ENCODE measurements at regions not wholly inside any gene's neighbourhood (a gene's known extent, or its start where the extent isn't known, plus 50 kb on each side); places are given as distances from the start of the nearest gene placed in this dataset.

DNA sequence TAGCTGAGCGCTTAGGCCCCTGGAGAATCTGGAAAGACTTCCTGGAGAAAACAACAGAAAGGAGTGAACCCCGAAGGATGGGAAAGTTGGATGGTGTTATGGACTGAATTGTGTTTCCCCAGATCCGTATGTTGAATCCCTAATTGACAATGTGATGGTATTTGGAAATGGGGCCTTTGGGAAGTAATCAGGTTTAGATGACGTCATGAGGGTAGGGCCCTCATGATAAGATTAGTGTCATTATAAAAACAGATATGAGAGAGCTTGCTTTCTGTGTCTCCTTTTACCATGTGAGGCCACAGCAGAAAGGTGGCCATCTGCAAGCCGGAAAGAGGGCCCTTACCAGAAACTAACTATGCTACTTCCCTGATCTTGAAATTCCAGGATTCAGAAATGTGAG lies 159.5 kb downstream of the QDPR start:
- intact Hi-C loops (cut with DNase I; ENCODE audit: low total_unique reads) = loop anchor here (10.0 kb wide), 1 partner anchor 112 kb away; no protein-coding TSS in a partner anchor
- H3K9me3 ChIP-seq = no peaks in the 10 kb centered on the region
- H3K27me3 ChIP-seq = no peaks in the 10 kb centered on the region
- no peak overlapping the region for H3K27ac ChIP-seq
- no peaks in the 10 kb centered on the region for H3K4me1 ChIP-seq
- H3K36me3 ChIP-seq = no peaks in the 10 kb centered on the region
- no peak for DNase-seq
- TF ChIP-seq, protein P1, sequence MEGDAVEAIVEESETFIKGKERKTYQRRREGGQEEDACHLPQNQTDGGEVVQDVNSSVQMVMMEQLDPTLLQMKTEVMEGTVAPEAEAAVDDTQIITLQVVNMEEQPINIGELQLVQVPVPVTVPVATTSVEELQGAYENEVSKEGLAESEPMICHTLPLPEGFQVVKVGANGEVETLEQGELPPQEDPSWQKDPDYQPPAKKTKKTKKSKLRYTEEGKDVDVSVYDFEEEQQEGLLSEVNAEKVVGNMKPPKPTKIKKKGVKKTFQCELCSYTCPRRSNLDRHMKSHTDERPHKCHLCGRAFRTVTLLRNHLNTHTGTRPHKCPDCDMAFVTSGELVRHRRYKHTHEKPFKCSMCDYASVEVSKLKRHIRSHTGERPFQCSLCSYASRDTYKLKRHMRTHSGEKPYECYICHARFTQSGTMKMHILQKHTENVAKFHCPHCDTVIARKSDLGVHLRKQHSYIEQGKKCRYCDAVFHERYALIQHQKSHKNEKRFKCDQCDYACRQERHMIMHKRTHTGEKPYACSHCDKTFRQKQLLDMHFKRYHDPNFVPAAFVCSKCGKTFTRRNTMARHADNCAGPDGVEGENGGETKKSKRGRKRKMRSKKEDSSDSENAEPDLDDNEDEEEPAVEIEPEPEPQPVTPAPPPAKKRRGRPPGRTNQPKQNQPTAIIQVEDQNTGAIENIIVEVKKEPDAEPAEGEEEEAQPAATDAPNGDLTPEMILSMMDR (IDR thresholded peaks at IDR 0.05) = no peak
- no peak for TF ChIP-seq POLR2A (IDR thresholded peaks at IDR 0.05)
- H3K4me3 ChIP-seq = no peak overlapping the region

DNA sequence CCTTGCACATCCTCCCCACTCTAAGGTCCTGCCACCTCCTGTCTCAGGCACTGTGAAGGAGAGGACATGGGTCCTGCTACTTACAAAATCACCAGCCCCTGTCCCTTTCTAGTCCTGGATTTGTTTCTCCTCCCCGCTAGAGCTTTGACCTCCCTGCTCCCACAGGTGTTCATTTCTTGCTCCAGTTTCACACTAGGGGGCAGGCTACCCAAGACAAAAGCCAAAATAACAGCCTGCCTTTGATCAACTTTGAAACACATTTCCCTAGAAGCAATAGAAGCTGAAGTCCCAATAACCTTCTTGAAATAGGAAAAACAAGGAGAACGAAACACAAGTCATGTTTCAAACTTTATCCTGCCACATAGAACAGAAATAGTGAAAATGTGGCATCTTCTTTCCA lies 164.4 kb downstream of the QDPR start:
- Histone ChIP-seq H3K4me3 (no peak overlapping the region), H3K27ac (no peak overlapping the region), H3K27me3 (no peaks in the 10 kb centered on the region), H3K4me1 (no peaks in the 10 kb centered on the region), H3K36me3 (no peaks in the 10 kb centered on the region), H3K9me3 (no peaks in the 10 kb centered on the region)
- TF ChIP-seq, protein P1 (IDR thresholded peaks at IDR 0.05) = peak; percentile 57 to 69 (median 66)
- TF ChIP-seq POLR2A (IDR thresholded peaks at IDR 0.05) = no peak
- intact Hi-C loops (cut with DNase I; ENCODE audit: low total_unique reads) = no loop called here
- peak in 1 of 2 donors; percentile 42 for DNase-seq

DNA sequence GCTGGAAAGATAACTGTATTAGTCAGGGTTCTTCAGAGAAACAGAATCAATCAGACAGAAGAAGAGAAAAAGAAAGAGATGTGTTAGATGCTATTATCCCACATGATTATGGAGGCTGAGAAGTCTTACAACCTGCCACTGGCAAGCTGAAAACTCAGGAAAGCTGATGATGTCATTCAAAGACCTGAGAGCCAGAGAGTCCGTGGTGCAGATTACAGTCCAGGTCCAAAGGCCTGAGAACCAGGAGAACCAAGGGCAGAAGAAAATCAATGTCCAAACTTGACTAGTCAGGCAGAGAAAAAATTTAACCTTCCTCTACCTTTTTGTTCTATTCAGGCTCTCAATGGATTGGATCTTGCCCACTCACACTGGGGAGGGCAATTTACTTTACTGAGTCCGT lies 172.5 kb downstream of the QDPR start:
- no peaks in the 10 kb centered on the region for H3K27me3 ChIP-seq
- no peaks in the 10 kb centered on the region for H3K36me3 ChIP-seq
- H3K27ac ChIP-seq = no peak overlapping the region
- H3K9me3 ChIP-seq = no peaks in the 10 kb centered on the region
- intact Hi-C loops (cut with DNase I; ENCODE audit: low total_unique reads) = no loop called here
- H3K4me1 ChIP-seq = no peaks in the 10 kb centered on the region
- no peak overlapping the region for H3K4me3 ChIP-seq
- no peak for DNase-seq
- no peak for TF ChIP-seq POLR2A (IDR thresholded peaks at IDR 0.05)

DNA sequence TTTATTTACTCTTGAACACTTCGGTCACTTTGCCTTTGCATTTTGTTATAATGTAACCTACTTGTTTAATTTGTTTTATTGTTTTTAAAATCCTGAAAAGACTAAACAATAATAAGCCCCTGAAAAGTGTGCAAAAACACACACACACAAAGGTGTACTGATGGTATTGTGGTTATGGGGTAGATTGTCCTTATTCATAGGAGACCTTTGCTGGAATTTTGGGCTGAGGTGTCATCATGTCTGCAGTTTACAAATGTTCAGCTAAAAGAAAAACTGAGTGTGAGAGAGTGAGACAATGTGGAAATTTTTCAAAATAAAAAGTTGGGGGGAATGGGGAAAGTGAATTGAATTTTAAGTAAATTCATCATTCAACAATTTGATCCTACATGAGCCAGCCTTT lies 174.9 kb downstream of the QDPR start:
- no peaks in the 10 kb centered on the region for H3K4me1 ChIP-seq
- intact Hi-C loops (cut with DNase I; ENCODE audit: low total_unique reads) = no loop called here
- DNase-seq = no peak
- peak overlapping the region in 1 of 2 donors; percentile 10 for H3K27ac ChIP-seq
- no peaks in the 10 kb centered on the region for H3K36me3 ChIP-seq
- H3K27me3 ChIP-seq = no peaks in the 10 kb centered on the region
- H3K9me3 ChIP-seq = no peaks in the 10 kb centered on the region
- H3K4me3 ChIP-seq = no peak overlapping the region
- no peak for TF ChIP-seq POLR2A (IDR thresholded peaks at IDR 0.05)
- TF ChIP-seq, protein P1 (IDR thresholded peaks at IDR 0.05) = no peak

DNA sequence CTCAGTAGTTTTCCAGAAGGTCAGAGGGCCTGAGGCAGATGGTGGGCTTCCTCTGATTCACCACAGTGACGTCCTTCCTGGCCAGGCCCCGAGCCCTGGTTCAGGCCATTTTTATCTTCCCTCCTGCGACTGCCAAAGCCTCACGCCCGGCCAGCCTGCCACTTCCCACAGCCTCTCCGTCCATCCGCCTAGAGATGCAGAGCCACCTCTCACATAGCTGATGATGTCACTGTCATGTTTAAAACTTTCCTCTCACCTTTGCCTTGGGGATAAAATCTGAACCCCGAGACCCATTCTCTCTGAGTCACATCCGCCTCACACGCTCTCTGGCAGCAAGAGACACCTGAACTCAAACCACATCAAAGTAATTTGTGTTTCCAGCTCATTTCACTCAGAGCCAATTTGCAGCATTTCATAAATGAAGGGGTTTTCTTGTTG lies 175.3 kb downstream of the QDPR start:
- Histone ChIP-seq H3K4me1 (no peaks in the 10 kb centered on the region), H3K36me3 (no peaks in the 10 kb centered on the region), H3K27me3 (no peaks in the 10 kb centered on the region), H3K9me3 (no peaks in the 10 kb centered on the region), H3K27ac (peak overlapping the region in 1 of 2 donors; percentile 10), H3K4me3 (no peak overlapping the region)
- intact Hi-C loops (cut with DNase I; ENCODE audit: low total_unique reads) = no loop called here
- TF ChIP-seq POLR2A (IDR thresholded peaks at IDR 0.05) = no peak
- TF ChIP-seq, protein P1 (IDR thresholded peaks at IDR 0.05) = no peak
- DNase-seq = peak in 1 of 2 donors; percentile 56

DNA sequence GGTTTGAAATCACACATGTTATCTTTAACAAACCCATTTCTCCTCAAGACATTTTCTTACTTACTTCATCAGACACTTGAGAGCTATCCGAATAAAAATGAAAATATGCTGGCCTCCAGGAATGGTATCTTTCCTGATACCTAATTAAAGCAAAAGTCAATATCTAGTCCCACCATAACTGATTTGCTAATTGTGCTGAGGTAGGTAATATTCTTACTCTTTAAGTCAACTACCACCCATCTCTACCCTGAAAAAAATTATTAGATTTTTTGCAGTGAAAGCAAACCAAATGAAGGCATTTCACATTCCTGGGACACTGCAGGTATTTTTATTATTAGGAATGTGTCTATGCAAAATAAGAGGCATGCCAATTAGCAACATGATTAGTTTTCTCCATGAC lies 175.8 kb downstream of the QDPR start:
- Histone ChIP-seq H3K4me3 (no peak overlapping the region), H3K27me3 (no peaks in the 10 kb centered on the region), H3K9me3 (no peaks in the 10 kb centered on the region), H3K27ac (peak overlapping the region in 1 of 2 donors; percentile 43), H3K4me1 (no peaks in the 10 kb centered on the region), H3K36me3 (no peaks in the 10 kb centered on the region)
- intact Hi-C loops (cut with DNase I; ENCODE audit: low total_unique reads) = no loop called here
- no peak for DNase-seq
- no peak for TF ChIP-seq POLR2A (IDR thresholded peaks at IDR 0.05)
- TF ChIP-seq, protein P1 (IDR thresholded peaks at IDR 0.05) = no peak
